HT-29 (cell line): ENCODE measurements at regions not wholly inside any gene's neighbourhood (a gene's known extent, or its start where the extent isn't known, plus 50 kb on each side); places are given as distances from the start of the nearest gene placed in this dataset.
A peak's percentile ranks its signal among the peaks of the same experiment; 100 is the strongest.

ENCODE experiments used
- DNase-seq: peaks from one replicate; pipeline ENCODE4 v3.0.0-alpha.2; 2015; ENCODE audit warnings: low spot score

DNA sequence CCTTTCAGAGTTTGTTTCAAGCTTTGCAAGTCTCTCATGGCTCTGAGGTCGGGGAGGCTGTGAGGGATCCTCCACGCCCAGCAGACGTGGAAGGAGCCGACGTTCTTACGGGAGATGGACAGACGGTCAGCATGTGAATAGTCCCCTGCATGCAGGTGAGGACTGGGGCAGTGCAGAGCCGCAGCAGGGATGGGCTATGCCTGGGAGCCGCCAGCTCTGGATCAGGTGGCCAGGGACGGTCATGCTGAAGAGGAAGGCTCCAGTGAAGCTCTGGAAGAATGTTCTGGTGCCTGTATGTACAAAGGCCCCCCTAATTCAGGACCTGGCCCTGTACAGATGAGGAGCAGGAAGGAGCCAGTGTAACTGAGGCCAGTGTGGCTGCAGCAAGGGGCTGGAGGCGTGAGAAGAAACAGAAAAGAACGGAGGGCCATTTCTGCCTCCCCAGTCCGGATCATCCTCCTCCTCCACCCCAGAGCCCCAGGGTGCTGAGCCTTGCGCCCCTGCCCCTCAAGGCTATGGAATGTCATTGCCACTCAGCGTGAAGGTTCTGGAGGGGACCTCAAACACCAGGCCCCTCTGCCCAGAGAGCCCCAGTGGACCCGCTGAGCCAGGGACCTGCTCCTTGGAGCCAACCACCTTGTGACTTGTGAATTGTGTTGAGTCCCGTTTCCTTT lies 96.8 kb upstream of the DIO3 start:
- DNase-seq, result no peak

GRCh38 chr14:101464984-101465794 lies 96.1 kb upstream of the DIO3 start:
- DNase-seq, result no peak

DNA sequence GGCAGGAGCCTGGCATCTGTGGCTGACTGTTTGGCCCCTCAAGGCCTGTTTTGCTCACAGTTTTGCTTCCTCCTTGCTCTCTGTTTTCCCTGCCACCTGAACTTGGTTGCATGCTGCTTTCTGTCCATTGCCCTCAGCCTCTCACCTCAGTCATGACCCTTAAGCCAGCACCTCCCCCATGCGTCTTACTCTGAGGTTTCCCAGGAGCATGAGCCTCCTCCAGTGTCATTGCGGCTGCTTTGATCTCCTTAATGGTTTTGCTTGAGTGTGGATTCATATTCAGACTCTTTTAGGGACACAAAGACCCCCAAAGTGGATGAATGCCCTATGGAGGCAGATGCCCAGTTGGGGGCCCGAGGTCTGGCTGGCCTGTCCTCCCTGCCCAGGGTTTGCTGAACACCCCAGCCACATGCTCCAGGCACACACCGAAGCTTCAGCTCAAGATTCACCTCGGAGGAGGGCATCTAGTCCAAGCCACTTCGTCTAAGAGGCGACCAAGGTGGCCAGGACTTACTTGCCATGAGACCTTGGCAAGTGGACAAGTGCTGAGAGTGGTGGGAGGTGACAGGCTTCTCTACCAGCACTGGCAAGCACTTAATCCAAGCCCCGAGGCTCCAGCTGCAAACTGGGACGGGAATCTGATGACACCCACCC lies 95.4 kb upstream of the DIO3 start:
- DNase-seq, result no peak

DNA sequence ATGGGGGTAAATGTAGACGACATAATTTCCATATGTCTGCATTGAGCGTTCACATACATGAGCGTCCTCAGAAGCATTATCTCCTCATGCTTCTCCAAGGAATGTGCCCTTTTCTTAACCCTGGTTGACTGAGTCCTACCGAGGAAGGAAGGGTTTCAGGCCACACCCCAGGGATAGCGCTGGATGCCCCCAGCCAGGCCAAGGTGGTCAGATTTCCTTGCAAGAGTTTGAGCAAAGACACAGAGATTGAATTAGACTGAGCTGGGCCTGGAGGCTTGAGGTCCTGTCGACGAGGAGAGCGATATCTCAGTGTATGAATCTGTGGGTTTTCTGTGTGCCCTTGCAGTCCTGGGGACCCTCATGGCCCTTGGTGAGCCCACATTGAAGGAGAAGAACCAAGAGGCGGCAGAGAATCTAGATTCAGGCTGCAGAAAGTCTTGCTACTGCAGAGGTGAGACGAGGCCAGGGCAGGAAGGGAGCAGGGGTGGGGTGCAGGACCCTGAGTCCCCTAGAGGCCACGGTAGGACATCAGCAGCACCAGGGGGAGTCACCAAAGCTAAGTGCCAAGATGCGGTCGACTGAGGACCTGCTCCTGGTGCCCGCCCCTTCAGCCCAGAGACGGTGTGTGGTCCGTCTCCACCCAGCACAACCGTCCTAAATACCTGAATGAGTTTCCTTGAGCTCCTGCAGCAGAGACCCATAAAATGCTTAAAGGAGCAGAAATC lies 94.7 kb upstream of the DIO3 start:
- DNase-seq, result no peak

GRCh38 chr14:101467181-101467926 lies 93.9 kb upstream of the DIO3 start:
- no peak for DNase-seq

- DNase-seq, result no peak
Observed at GRCh38 chr14:101469382-101470247, 91.7 kb upstream of the DIO3 start.

GRCh38 chr14:101470266-101470665 lies 91.0 kb upstream of the DIO3 start:
- no peak for DNase-seq

GRCh38 chr14:101471723-101472517 lies 89.4 kb upstream of the DIO3 start:
- no peak for DNase-seq

GRCh38 chr14:101472518-101472849 lies 88.8 kb upstream of the DIO3 start:
- DNase-seq, result no peak

DNA sequence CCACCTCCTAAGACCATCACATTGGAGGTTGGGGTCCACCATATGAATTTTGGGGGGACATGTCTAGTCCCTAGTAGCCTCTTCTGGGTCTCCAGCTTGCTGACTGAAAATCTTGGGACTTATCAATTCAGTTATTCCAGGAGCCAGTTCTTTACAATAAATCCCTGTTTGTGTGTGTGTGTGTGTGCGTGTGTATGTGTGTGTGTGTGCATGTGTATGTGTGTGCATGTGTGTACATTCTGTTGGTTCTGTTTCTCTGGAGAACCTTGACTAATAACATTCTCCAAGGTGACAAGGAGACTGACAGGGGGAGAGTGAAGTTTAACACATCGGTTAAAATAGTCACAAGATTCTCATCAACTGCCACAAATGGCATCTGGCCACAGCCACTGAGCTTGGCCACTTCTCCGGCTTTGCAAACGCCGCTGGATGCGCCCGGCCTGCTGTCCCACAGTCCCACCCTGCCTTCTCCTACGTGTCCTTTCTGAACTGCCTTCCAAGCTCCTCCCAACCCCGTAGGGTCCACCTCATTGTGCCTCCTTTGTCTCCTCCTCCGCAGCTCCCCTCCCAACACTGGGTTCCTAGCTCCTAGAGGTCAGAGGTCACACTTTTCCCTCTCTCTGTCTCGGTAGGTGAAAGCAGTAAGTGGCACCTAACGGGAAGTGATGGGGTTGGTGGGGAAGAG lies 88.1 kb upstream of the DIO3 start:
- no peak for DNase-seq

DNA sequence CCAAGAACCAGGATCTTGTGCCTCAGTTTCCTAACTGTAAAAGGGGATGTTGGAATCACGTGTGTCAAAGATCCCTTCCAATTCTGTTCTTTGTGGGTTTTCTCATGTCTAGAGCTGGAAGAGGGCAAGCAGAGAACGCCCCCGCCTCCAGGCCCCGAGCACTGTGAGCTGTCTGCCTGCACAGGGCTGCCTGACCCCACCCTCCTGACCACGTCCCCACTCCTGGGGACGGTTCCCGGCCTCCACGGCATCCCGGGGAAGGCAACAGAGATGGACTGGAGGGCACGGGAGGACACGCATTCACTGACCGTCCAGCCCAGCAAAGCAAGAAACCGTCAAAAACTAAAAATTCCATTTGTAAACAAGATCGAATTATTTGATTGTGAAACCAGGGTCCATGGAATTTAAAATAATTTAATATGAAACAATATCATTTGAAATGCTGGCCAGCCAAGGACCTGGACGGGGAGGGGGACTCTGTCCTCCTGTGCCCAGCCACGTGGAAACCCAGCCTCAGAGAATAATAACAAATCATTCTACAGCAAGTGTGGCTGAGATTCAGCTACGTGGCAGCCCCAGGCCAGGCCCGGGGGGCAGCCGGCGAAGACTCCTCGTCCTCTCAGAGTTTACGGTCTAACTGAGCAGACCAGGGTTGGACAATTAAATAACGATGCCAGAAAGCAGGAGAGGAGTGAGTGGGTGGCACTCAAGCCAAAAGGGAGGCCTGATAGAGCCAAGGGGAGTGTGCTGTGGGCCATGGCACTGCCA lies 87.3 kb upstream of the DIO3 start:
- DNase-seq, result no peak

GRCh38 chr14:101474563-101475455 lies 86.5 kb upstream of the DIO3 start:
- DNase-seq, result no peak

DNA sequence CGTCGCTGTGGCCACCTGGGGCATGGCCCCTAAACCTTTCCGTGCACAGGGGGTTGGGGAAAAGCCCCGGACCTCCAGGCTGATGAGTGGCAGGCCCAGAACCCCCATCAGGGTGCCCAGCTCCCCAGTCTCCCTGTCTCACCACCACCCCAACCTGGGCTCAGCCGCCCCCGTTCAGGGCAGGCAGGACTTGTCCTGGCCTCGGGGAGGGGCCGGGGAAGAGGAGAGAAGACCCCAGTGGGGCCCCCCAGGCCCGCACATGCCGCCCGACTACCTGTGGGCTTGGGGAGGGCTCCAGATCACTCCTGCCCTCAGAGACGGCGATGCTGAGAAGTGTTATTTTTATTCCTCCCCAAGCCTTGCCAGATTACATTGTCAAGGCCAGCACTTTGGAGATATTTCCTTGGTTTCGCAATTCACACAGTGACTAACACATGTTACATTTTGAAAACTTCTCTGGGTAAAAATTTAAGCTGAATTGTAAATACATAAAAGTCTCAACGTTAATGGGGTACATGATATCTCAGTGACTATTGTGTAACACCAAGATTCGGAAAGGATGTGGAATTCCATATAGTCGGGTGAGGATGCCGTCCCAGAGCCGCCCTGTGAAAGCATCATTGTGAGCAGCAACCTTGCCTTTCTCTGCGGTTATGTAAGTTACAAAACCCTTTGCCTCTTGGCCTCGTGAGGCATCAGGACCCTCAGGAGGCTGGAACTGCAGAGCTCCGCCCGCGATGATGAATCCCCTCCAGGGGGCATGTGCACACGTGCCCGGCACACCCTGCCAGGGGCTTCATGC lies 85.6 kb upstream of the DIO3 start:
- DNase-seq, result peak; percentile 27

GRCh38 chr14:101476258-101476915 lies 84.9 kb upstream of the DIO3 start:
- DNase-seq, result no peak

DNA sequence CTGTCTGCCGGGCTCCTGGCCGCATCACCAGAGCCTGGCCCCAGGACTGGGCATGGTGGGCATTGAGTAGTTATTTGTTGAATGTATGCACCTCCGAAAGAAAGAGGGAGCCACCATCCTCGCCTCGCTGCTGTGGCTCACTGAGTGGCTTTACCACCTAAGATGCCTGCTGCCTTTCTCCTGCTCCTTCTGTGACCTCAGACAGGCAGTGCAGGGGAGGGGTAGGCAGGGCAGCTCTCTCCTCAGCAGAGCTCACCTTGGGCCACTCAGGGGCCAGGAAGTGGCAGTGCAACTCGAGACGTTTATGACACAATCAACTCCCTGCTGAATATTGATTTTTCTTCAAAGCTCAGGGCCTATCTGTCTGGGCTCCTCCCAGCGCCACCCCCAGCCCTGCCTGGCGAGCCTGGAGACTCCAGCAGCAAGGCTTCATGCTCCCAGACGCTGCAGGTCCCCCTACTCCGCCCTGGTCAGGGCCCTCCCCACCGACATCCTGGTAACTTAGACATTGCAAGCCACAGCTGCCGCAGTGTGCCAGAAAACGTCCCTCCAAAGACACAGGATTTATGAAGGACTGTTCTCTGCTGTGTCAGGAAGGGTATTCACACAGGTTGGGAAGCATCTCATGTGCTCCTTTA lies 84.3 kb upstream of the DIO3 start:
- DNase-seq, result peak; percentile 86
